ENCODE measurements at regions not wholly inside any gene's neighbourhood (a gene's known extent, or its start where the extent isn't known, plus 50 kb on each side); places are given as distances from the start of the nearest gene placed in this dataset.

DNA sequence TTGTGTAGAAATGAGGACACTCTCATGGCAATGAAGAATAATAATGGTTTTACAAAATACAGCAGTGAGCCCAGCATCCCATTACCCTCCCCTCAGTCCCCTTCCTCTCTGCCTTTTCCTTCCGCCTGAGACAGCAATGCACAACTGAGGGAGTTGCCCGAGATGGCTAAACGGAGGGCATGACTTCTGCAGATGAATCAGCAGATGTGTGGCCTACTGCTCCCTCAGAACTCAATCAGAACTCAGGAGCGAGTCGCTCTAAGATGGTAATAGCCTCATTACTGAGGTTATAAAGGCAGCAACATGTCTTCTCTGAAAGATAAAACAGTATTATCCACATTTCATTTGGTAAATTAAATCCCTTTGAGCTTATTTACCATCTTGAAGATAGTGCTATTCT lies 326.6 kb downstream of the ENC1 start:
- no peaks in the 10 kb centered on the region for H3K36me3 ChIP-seq (ENCODE audit: control insufficient read depth in 2 of 2, insufficient read depth in 2 of 2, low read length in 1 of 2)
- no peak for DNase-seq (ENCODE audit: low read depth, low spot score)
- H3K4me3 ChIP-seq: no peak overlapping the region
- ChIA-PET POLR2A (no interaction called here), SMC1A (ENCODE audit: uncharacterized antibody, unreplicated experiment) (interaction anchor here (1.1 to 1.4 kb wide), 2 partner anchors 16 to 333 kb away, joined by 3 to 4 read pairs; no protein-coding TSS in a partner anchor), RAD21 (ENCODE audit: unreplicated experiment) (no interaction called here), CTCF (no interaction called here)
- no peaks in the 10 kb centered on the region for H4K20me1 ChIP-seq (ENCODE audit: control insufficient read depth, insufficient read depth)
- H3K27me3 ChIP-seq (replicated peaks in 1 of 2; ENCODE audit: control insufficient read depth in 2 of 2, insufficient read depth in 2 of 2, low read length in 1 of 2): no peaks in the 10 kb centered on the region
- no peak overlapping the region for H3K9ac ChIP-seq (ENCODE audit: control insufficient read depth, insufficient read depth, low read length)
- no peak for FAIRE-seq
- 16% methylated on average over 5 of the region's 5 CpGs for WGBS (ENCODE audit: insufficient coverage, insufficient replicate concordance, low lambda C conversion rate, missing lambda C conversion rate)
- ATAC-seq: no peak
- 0 out of 3 replicates have a peak, but pooled peaks cover 1% of the 10 kb centered on the region for H3K9me3 ChIP-seq (replicated peaks; ENCODE audit: control insufficient read depth, insufficient read depth, low read length)
- TF ChIP-seq ZBED1 (IDR thresholded peaks at IDR 0.05; ENCODE audit: borderline replicate concordance) (no peak), PAX5 (IDR thresholded peaks at IDR 0.05; ENCODE audit: borderline replicate concordance, low read depth, low read length) (no peak), NFYB (IDR thresholded peaks at IDR 0.05; ENCODE audit: insufficient read depth, low read depth, low read length) (no peak), ASH2L (IDR thresholded peaks at IDR 0.05; ENCODE audit: borderline replicate concordance, low read depth) (no peak), MEF2B (IDR thresholded peaks at IDR 0.05; ENCODE audit: partially characterized antibody, poor library complexity, severe bottlenecking) (no peak), RAD51 (IDR thresholded peaks at IDR 0.05) (no peak), MEF2A (IDR thresholded peaks at IDR 0.05; ENCODE audit: insufficient read depth, low read depth, low read length) (no peak), FOXM1 (IDR thresholded peaks at IDR 0.05; ENCODE audit: low read depth, low read length) (no peak), MXI1 (IDR thresholded peaks at IDR 0.05; ENCODE audit: low read depth, low read length) (no peak), DPF2 (IDR thresholded peaks at IDR 0.05) (no peak), ZSCAN29 (IDR thresholded peaks at IDR 0.05) (no peak), KLF5 (IDR thresholded peaks at IDR 0.05; ENCODE audit: partially characterized antibody) (no peak), ZNF622 (IDR thresholded peaks at IDR 0.05) (no peak), NBN (IDR thresholded peaks at IDR 0.05) (no peak), SMARCA5 (IDR thresholded peaks at IDR 0.05) (no peak)
- TF ChIP-seq, protein P1, sequence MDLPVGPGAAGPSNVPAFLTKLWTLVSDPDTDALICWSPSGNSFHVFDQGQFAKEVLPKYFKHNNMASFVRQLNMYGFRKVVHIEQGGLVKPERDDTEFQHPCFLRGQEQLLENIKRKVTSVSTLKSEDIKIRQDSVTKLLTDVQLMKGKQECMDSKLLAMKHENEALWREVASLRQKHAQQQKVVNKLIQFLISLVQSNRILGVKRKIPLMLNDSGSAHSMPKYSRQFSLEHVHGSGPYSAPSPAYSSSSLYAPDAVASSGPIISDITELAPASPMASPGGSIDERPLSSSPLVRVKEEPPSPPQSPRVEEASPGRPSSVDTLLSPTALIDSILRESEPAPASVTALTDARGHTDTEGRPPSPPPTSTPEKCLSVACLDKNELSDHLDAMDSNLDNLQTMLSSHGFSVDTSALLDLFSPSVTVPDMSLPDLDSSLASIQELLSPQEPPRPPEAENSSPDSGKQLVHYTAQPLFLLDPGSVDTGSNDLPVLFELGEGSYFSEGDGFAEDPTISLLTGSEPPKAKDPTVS (IDR thresholded peaks at IDR 0.05; ENCODE audit: low read depth, low read length): no peak
- intact Hi-C loops (cut with micrococcal nuclease; ENCODE audit: unreplicated experiment): no loop called here
- H2AFZ ChIP-seq (ENCODE audit: control insufficient read depth, low read depth, low read length): no peak overlapping the region
- no peaks in the 10 kb centered on the region for H3K79me2 ChIP-seq (ENCODE audit: control insufficient read depth, insufficient read depth, low read length)
- peaks cover 14% of the 10 kb centered on the region for H3K4me1 ChIP-seq (ENCODE audit: control insufficient read depth, insufficient read depth, low read length)
- in situ Hi-C loops (cut with MboI): no loop called here
- no peak overlapping the region for H3K4me2 ChIP-seq (ENCODE audit: control insufficient read depth, insufficient read depth)
- no TSS peak for BruUV-seq (replicated peaks)
- H3K27ac ChIP-seq (ENCODE audit: control insufficient read depth, insufficient read depth): no peak overlapping the region
